AG04449 (cell line): ENCODE measurements at regions not wholly inside any gene's neighbourhood (a gene's known extent, or its start where the extent isn't known, plus 50 kb on each side); places are given as distances from the start of the nearest gene placed in this dataset.

Experiments
- CTCF ChIA-PET: fragments of 350-600 bp; formaldehyde crosslinking; extraction: SDS; loops from one replicate; lab custom pipeline; 2021; ENCODE audit warnings: antibody characterized with exemption; lab: Yijun Ruan, JAX
- POLR2A ChIA-PET: fragments of 400-600, 350-600 bp; formaldehyde crosslinking; extraction: SDS; loops from one replicate; lab custom pipeline; 2020; ENCODE audit warnings: antibody characterized with exemption, inconsistent platforms; lab: Yijun Ruan, JAX
- DNase-seq: peaks from one replicate; pipeline ENCODE4 v3.0.0-alpha.2; 2010; ENCODE audit warnings: low read depth, low spot score
- H3K4me3 ChIP-seq: 2 replicates; pipeline ENCODE4 v1.5.1; 2011; ENCODE audit warnings: low read depth, mild to moderate bottlenecking, control low read depth, low read length
- CTCF ChIP-seq: IDR thresholded peaks from one replicate; pipeline ENCODE4 v1.5.1; 2011; ENCODE audit warnings: mild to moderate bottlenecking, moderate library complexity, low read length, control low read depth, inconsistent platforms; ENCODE audit not compliant: insufficient read depth; ENCODE audit errors: missing control alignments

GRCh38 chr1:29833581-29833980, 597.3 kb downstream of the PTPRU start:
- TF ChIP-seq CTCF, result no peak
- ChIA-PET POLR2A (no interaction called here), CTCF (no interaction called here)
- no peak overlapping the region for H3K4me3 ChIP-seq
- DNase-seq, result no peak

- ChIA-PET POLR2A (no interaction called here), CTCF (no interaction called here)
- no peak for TF ChIP-seq CTCF
- no peak overlapping the region for H3K4me3 ChIP-seq
- DNase-seq, result no peak
These were observed 596.6 kb downstream of the PTPRU start for GRCh38 chr1:29832936-29833335.

- no peak for TF ChIP-seq CTCF
- no peak overlapping the region for H3K4me3 ChIP-seq
- POLR2A ChIA-PET, result no interaction called here
- no peak for DNase-seq
- CTCF ChIA-PET, result no interaction called here
These were observed 596.1 kb downstream of the PTPRU start for GRCh38 chr1:29832471-29832870.

- no peak for TF ChIP-seq CTCF
- POLR2A ChIA-PET, result no interaction called here
- CTCF ChIA-PET, result no interaction called here
- no peak for DNase-seq
- H3K4me3 ChIP-seq, result no peak overlapping the region
These were observed 595.3 kb downstream of the PTPRU start for GRCh38 chr1:29831500-29832117.

- no peak for DNase-seq
- ChIA-PET POLR2A (no interaction called here), CTCF (no interaction called here)
- TF ChIP-seq CTCF, result no peak
- no peak overlapping the region for H3K4me3 ChIP-seq
These were observed 594.6 kb downstream of the PTPRU start for GRCh38 chr1:29830916-29831315.

- ChIA-PET CTCF (no interaction called here), POLR2A (no interaction called here)
- TF ChIP-seq CTCF, result no peak
- DNase-seq, result no peak
- no peak overlapping the region for H3K4me3 ChIP-seq
These were observed 594.1 kb downstream of the PTPRU start for GRCh38 chr1:29830383-29830782.
